B cell (primary cell): ENCODE measurements at regions not wholly inside any gene's neighbourhood (a gene's known extent, or its start where the extent isn't known, plus 50 kb on each side); places are given as distances from the start of the nearest gene placed in this dataset.

Experiments
- ATAC-seq: fragments of 200-7000 bp; cut with Tn5 transposase; one replicate; pipeline ENCODE4 v1.10.0; 2021; ENCODE audit warnings: low read depth, mild to moderate bottlenecking, moderate number of reproducible peaks, moderate library complexity
- CTCF ChIA-PET: fragments of 350-600 bp; sonication (Branson Sonifier 250); formaldehyde crosslinking; loops from one replicate; lab custom pipeline; 2021; ENCODE audit warnings: antibody characterized with exemption, inconsistent platforms; lab: Charles Lee
- POLR2A ChIA-PET: fragments of 350-600 bp; sonication (Branson Sonifier 250); formaldehyde crosslinking; loops from one replicate; lab custom pipeline; 2021; ENCODE audit warnings: antibody characterized with exemption; lab: Charles Lee
- DNase-seq: peaks from one replicate; pipeline ENCODE4 v3.0.0; 2013
- H2AFZ ChIP-seq: 2 replicates; pipeline ENCODE4 v1.6.1; 2012; ENCODE audit warnings: mild to moderate bottlenecking, low read depth, low read length; ENCODE audit not compliant: insufficient read depth, poor library complexity, severe bottlenecking
- H3K27ac ChIP-seq, 2 donors: 1 replicate in 1 of 2; 2 replicates in 1 of 2; pipeline ENCODE4 v1.5.1; 2012 to 2013; ENCODE audit warnings: low read length in 2 of 2, mild to moderate bottlenecking in 2 of 2, moderate library complexity in 1 of 2
- H3K27me3 ChIP-seq, 4 experiments: fragments of 200-600 bp in 1 of 4; sonication (generic) in 1 of 4; replicated peaks in 1 of 4; 1 replicate in 2 of 4; 2 replicates in 2 of 4; pipeline versions ENCODE4 v1.6.1 to v1.7.0; 2013 to 2016; ENCODE audit warnings: low read length in 3 of 4, mild to moderate bottlenecking in 2 of 4, mixed read lengths in 1 of 4, moderate library complexity in 1 of 4; ENCODE audit not compliant: insufficient read depth in 4 of 4, control insufficient read depth in 3 of 4; ENCODE audit errors: control extremely low read depth in 1 of 4
- H3K36me3 ChIP-seq, 2 experiments: replicated peaks in 1 of 2; 1 replicate in 1 of 2; 2 replicates in 1 of 2; pipeline versions ENCODE4 v1.6.1 to v1.7.1; 2013; ENCODE audit warnings: low read length in 1 of 2; ENCODE audit not compliant: insufficient read depth in 2 of 2, control insufficient read depth in 1 of 2; ENCODE audit errors: control extremely low read depth in 1 of 2, extremely low read depth in 1 of 2
- H3K4me1 ChIP-seq, 2 donors: fragments of 200-600 bp in 1 of 2; sonication (generic) in 1 of 2; 1 replicate in 1 of 2; 2 replicates in 1 of 2; pipeline versions ENCODE4 v1.5.1 to v1.6.1; 2013 to 2017; ENCODE audit warnings: low read length in 2 of 2; ENCODE audit not compliant: control insufficient read depth in 2 of 2, insufficient read depth in 2 of 2
- H3K4me2 ChIP-seq: replicated peaks from 2 replicates; pipeline ENCODE3; 2012; ENCODE audit warnings: mild to moderate bottlenecking, low read depth, low read length; ENCODE audit not compliant: poor library complexity, severe bottlenecking
- H3K4me3 ChIP-seq, 5 experiments: fragments of 200-600 bp in 1 of 5; sonication (generic) in 1 of 5; 1 replicate in 3 of 5; 2 replicates in 2 of 5; pipeline versions ENCODE4 v1.5.1 to v1.7.0; 2011 to 2016; ENCODE audit warnings: low read length in 4 of 5, mild to moderate bottlenecking in 4 of 5, low read depth in 2 of 5, control low read depth in 1 of 5, moderate library complexity in 1 of 5; ENCODE audit not compliant: insufficient read depth in 1 of 5; ENCODE audit errors: control extremely low read depth in 1 of 5, extremely low read depth in 1 of 5
- H3K79me2 ChIP-seq: fragments of 200-600 bp; sonication (generic); one replicate; pipeline ENCODE4 v1.6.0; 2016; ENCODE audit warnings: low read length; ENCODE audit not compliant: control insufficient read depth, insufficient read depth
- H3K9ac ChIP-seq: fragments of 200-600 bp; sonication (generic); 2 replicates; pipeline ENCODE4 v1.6.1; 2017; ENCODE audit warnings: mild to moderate bottlenecking, low read length, moderate library complexity
- H3K9me3 ChIP-seq, 3 donors: one replicate each; pipeline versions ENCODE4 v1.6.1 to v1.7.1; 2013; ENCODE audit warnings: low read length in 2 of 3; ENCODE audit not compliant: control insufficient read depth in 2 of 3, insufficient read depth in 1 of 3; ENCODE audit errors: control extremely low read depth in 1 of 3
- H4K20me1 ChIP-seq: 2 replicates; pipeline ENCODE4 v1.6.0; 2012; ENCODE audit warnings: mild to moderate bottlenecking, low read length; ENCODE audit not compliant: insufficient read depth, control insufficient read depth, poor library complexity, severe bottlenecking
- H3K27ac Mint-ChIP-seq: one replicate; pipeline ENCODE4 v1.8.0; 2021; ENCODE audit warnings: mixed read lengths
- H3K27me3 Mint-ChIP-seq: one replicate; pipeline ENCODE4 v1.8.0; 2021; ENCODE audit warnings: mixed read lengths
- H3K4me1 Mint-ChIP-seq: one replicate; pipeline ENCODE4 v1.8.0; 2021; ENCODE audit warnings: mixed read lengths
- H3K4me3 Mint-ChIP-seq: one replicate; pipeline ENCODE4 v1.8.0; 2021; ENCODE audit warnings: mixed read lengths
- H3K9me3 Mint-ChIP-seq: one replicate; pipeline ENCODE4 v1.8.0; 2022; ENCODE audit warnings: mixed read lengths; ENCODE audit not compliant: insufficient read depth
- EZH2 ChIP-seq: IDR thresholded peaks from 2 replicates; pipeline ENCODE4 v1.6.1; 2012; ENCODE audit warnings: borderline replicate concordance, low read depth, mild to moderate bottlenecking, moderate library complexity, low read length; ENCODE audit not compliant: insufficient read depth, poor library complexity, severe bottlenecking
- WGBS: methylation state at CpG from one replicate; pipeline ENCODE4 v1.1.5; 2013; ENCODE audit warnings: missing lambda C conversion rate; ENCODE audit not compliant: insufficient coverage; 5-methylcytosine and 5-hydroxymethylcytosine counted together
- intact Hi-C: fragments of 100-400 bp; cut with micrococcal nuclease; formaldehyde crosslinking; loops from one replicate; pipeline ENCODE4 v1.10.0; 2022
- TF ChIP-seq, protein P1 (sequence below): fragments of 200-600 bp; IDR thresholded peaks from one replicate; pipeline ENCODE4 v1.8.0; 2022; ENCODE audit warnings: antibody characterized with exemption, mild to moderate bottlenecking

DNA sequence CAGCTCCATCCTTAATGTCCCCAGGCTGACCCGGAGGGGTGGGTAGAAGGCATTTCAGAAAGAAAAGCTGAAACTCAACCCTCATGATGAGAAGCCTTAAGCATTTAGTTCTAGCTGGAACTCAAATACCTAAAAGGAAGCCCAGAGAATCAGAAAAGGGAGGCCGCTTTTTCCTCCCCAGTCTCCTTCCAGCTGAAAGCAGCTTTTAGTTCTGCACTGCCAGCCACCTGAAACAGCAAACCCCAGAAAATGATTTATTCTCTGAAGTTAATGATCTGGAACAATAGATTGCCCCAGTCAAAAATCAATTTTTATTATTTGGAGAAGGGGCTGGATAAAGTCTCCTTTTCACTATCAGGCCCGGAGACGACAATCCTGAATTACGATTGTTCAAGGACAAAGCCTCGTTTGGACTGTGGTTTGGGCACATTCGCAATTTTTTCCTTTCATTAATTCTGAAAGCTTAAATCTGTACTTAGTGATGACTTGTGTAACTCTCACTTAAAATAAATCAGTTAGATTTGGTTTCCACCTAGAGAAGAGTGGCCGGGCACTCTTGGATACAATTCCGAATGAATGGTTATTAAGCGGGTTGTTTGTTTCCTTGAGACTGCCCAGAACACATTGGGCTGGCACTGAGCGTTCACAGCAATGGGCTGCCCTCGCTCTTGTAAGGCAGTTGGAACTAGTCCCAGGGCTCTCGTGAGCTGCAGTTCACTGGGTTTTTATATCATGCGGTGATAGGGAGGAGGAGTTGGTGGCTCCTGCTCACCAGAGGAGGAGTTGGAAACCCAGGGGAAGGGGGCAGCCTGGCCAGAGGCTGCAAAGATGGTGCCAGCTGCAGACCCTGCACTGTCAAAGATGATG, 262.2 kb downstream of the CCSER2 start:
- no peak overlapping the region for H2AFZ ChIP-seq
- H3K4me1 ChIP-seq = no peaks in the 10 kb centered on the region
- no peak overlapping the region for H3K4me2 ChIP-seq
- no peaks in the 10 kb centered on the region for H4K20me1 ChIP-seq
- DNase-seq = no peak
- no peak for ATAC-seq
- no peaks in the 10 kb centered on the region for H3K27me3 ChIP-seq
- no peak overlapping the region for H3K27ac ChIP-seq
- peaks cover 0 to 5% (median 0%) of the 10 kb centered on the region in 3 donors for H3K9me3 ChIP-seq
- H3K4me3 ChIP-seq = no peak overlapping the region
- TF ChIP-seq, protein P1, sequence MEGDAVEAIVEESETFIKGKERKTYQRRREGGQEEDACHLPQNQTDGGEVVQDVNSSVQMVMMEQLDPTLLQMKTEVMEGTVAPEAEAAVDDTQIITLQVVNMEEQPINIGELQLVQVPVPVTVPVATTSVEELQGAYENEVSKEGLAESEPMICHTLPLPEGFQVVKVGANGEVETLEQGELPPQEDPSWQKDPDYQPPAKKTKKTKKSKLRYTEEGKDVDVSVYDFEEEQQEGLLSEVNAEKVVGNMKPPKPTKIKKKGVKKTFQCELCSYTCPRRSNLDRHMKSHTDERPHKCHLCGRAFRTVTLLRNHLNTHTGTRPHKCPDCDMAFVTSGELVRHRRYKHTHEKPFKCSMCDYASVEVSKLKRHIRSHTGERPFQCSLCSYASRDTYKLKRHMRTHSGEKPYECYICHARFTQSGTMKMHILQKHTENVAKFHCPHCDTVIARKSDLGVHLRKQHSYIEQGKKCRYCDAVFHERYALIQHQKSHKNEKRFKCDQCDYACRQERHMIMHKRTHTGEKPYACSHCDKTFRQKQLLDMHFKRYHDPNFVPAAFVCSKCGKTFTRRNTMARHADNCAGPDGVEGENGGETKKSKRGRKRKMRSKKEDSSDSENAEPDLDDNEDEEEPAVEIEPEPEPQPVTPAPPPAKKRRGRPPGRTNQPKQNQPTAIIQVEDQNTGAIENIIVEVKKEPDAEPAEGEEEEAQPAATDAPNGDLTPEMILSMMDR = no peak
- no peak for TF ChIP-seq EZH2
- no peaks in the 10 kb centered on the region for H3K36me3 ChIP-seq
- H3K79me2 ChIP-seq = no peaks in the 10 kb centered on the region
- ChIA-PET CTCF (no interaction called here), POLR2A (no interaction called here)
- H3K9ac ChIP-seq = no peak overlapping the region
- intact Hi-C loops = no loop called here
- 89% methylated on average over 8 of the region's 14 CpGs for WGBS
- Mint-ChIP-seq H3K4me3 (no peak overlapping the region), H3K27ac (no peak overlapping the region), H3K9me3 (no peaks in the 10 kb centered on the region), H3K27me3 (peaks cover 22% of the 10 kb centered on the region), H3K4me1 (no peaks in the 10 kb centered on the region)

DNA sequence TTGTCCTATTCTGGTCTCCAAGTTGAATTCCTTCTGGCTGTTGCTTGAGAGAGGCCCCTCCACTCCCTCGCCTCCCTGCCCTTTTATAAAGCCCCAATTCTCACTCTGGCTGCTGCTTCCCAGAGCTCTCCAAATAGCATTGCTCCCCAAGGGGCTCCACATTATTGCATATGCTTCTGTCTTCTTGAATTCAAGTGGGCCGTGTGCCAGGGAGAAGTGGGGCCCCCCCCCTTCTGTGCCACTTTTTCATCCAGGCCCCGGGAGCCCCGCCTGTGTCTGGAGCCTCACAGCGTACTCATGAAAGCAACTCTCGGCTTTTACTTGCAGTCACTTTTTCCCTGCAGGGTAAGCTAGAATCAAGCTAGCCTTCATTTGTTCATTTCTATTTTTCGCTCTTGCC, 265.1 kb downstream of the CCSER2 start:
- no peak overlapping the region for H3K4me2 ChIP-seq

More for the DNA sequence above, 265.1 kb downstream of the CCSER2 start:
- H3K4me3 ChIP-seq = no peak overlapping the region
- peaks cover 2% of the 10 kb centered on the region for H3K9me3 Mint-ChIP-seq
- H3K36me3 ChIP-seq = no peaks in the 10 kb centered on the region
- no peak for TF ChIP-seq EZH2
- TF ChIP-seq, protein P1 = no peak
- no peak overlapping the region for H3K27ac ChIP-seq
- H3K4me1 Mint-ChIP-seq = no peaks in the 10 kb centered on the region
- H3K27ac Mint-ChIP-seq = no peak overlapping the region
- H3K4me3 Mint-ChIP-seq = no peak overlapping the region
- H2AFZ ChIP-seq = no peak overlapping the region
- no peak for DNase-seq
- intact Hi-C loops = no loop called here
- CTCF ChIA-PET = no interaction called here
- no peaks in the 10 kb centered on the region for H3K79me2 ChIP-seq
- WGBS = 96% methylated on average over 3 of the region's 7 CpGs
- H3K4me1 ChIP-seq = no peaks in the 10 kb centered on the region
- H3K9me3 ChIP-seq = peaks cover 0 to 5% (median 0%) of the 10 kb centered on the region in 3 donors
- no peaks in the 10 kb centered on the region for H3K27me3 ChIP-seq
- POLR2A ChIA-PET = no interaction called here
- ATAC-seq = no peak
- H3K27me3 Mint-ChIP-seq = peaks cover 17% of the 10 kb centered on the region
- H4K20me1 ChIP-seq = no peaks in the 10 kb centered on the region
- H3K9ac ChIP-seq = no peak overlapping the region
